ENCODE measurements at regions not wholly inside any gene's neighbourhood (a gene's known extent, or its start where the extent isn't known, plus 50 kb on each side); places are given as distances from the start of the nearest gene placed in this dataset.
A peak's percentile ranks its signal among the peaks of the same experiment; 100 is the strongest.

- Histone ChIP-seq H3K4me3 (ENCODE audit: insufficient read length, low read depth) (no peak overlapping the region), H3K9me3 (ENCODE audit: insufficient read depth, low read length) (no peaks in the 10 kb centered on the region), H3K36me3 (ENCODE audit: insufficient read depth, insufficient read length, low read length) (peaks cover 4% of the 10 kb centered on the region), H3K4me1 (ENCODE audit: insufficient read depth, insufficient read length) (peaks cover 29% of the 10 kb centered on the region), H3K27me3 (ENCODE audit: insufficient read depth, insufficient read length) (no peaks in the 10 kb centered on the region), H3K9ac (ENCODE audit: insufficient read length, low read depth) (no peak overlapping the region)
- no peak for DNase-seq (ENCODE audit: low read depth, low spot score)
- TF ChIP-seq SUZ12 (IDR thresholded peaks at IDR 0.05; ENCODE audit: extremely low read depth, insufficient read depth, insufficient read length) (no peak), ZNF274 (IDR thresholded peaks at IDR 0.05; ENCODE audit: low read depth, low read length) (no peak), YY1 (IDR thresholded peaks at IDR 0.05; ENCODE audit: insufficient read depth, insufficient read length) (no peak)
Measured at GRCh38 chr9:129344641-129345495, 166.8 kb upstream of the IER5L start.

- Histone ChIP-seq H3K9me3 (ENCODE audit: insufficient read depth, low read length) (no peaks in the 10 kb centered on the region), H3K4me3 (ENCODE audit: insufficient read length, low read depth) (no peak overlapping the region), H3K36me3 (ENCODE audit: insufficient read depth, insufficient read length, low read length) (peaks cover 4% of the 10 kb centered on the region), H3K4me1 (ENCODE audit: insufficient read depth, insufficient read length) (peaks cover 33% of the 10 kb centered on the region), H3K9ac (ENCODE audit: insufficient read length, low read depth) (peak overlapping the region; percentile 42), H3K27me3 (ENCODE audit: insufficient read depth, insufficient read length) (no peaks in the 10 kb centered on the region)
- no peak for TF ChIP-seq YY1 (IDR thresholded peaks at IDR 0.05; ENCODE audit: insufficient read depth, insufficient read length)
- no peak for TF ChIP-seq SUZ12 (IDR thresholded peaks at IDR 0.05; ENCODE audit: extremely low read depth, insufficient read depth, insufficient read length)
- no peak for TF ChIP-seq ZNF274 (IDR thresholded peaks at IDR 0.05; ENCODE audit: low read depth, low read length)
- DNase-seq (ENCODE audit: low read depth, low spot score): no peak
Measured at GRCh38 chr9:129343424-129344375, 165.6 kb upstream of the IER5L start.

- peaks cover 32% of the 10 kb centered on the region for H3K4me1 ChIP-seq (ENCODE audit: insufficient read depth, insufficient read length)
- TF ChIP-seq YY1 (IDR thresholded peaks at IDR 0.05; ENCODE audit: insufficient read depth, insufficient read length) (no peak), ZNF274 (IDR thresholded peaks at IDR 0.05; ENCODE audit: low read depth, low read length) (no peak), SUZ12 (IDR thresholded peaks at IDR 0.05; ENCODE audit: extremely low read depth, insufficient read depth, insufficient read length) (no peak)
- H3K36me3 ChIP-seq (ENCODE audit: insufficient read depth, insufficient read length, low read length): peaks cover 4% of the 10 kb centered on the region
- no peak overlapping the region for H3K9ac ChIP-seq (ENCODE audit: insufficient read length, low read depth)
- no peaks in the 10 kb centered on the region for H3K27me3 ChIP-seq (ENCODE audit: insufficient read depth, insufficient read length)
- H3K4me3 ChIP-seq (ENCODE audit: insufficient read length, low read depth): no peak overlapping the region
- DNase-seq (ENCODE audit: low read depth, low spot score): no peak
- H3K9me3 ChIP-seq (ENCODE audit: insufficient read depth, low read length): no peaks in the 10 kb centered on the region
Measured at GRCh38 chr9:129342591-129343423, 164.7 kb upstream of the IER5L start.

- no peaks in the 10 kb centered on the region for H3K27me3 ChIP-seq (ENCODE audit: insufficient read depth, insufficient read length)
- no peak for DNase-seq (ENCODE audit: low read depth, low spot score)
- TF ChIP-seq SUZ12 (IDR thresholded peaks at IDR 0.05; ENCODE audit: extremely low read depth, insufficient read depth, insufficient read length) (no peak), ZNF274 (IDR thresholded peaks at IDR 0.05; ENCODE audit: low read depth, low read length) (no peak), YY1 (IDR thresholded peaks at IDR 0.05; ENCODE audit: insufficient read depth, insufficient read length) (no peak)
- H3K9ac ChIP-seq (ENCODE audit: insufficient read length, low read depth): no peak overlapping the region
- no peaks in the 10 kb centered on the region for H3K36me3 ChIP-seq (ENCODE audit: insufficient read depth, insufficient read length, low read length)
- no peak overlapping the region for H3K4me3 ChIP-seq (ENCODE audit: insufficient read length, low read depth)
- no peaks in the 10 kb centered on the region for H3K9me3 ChIP-seq (ENCODE audit: insufficient read depth, low read length)
- H3K4me1 ChIP-seq (ENCODE audit: insufficient read depth, insufficient read length): peaks cover 32% of the 10 kb centered on the region
Measured at GRCh38 chr9:129341987-129342348, 163.9 kb upstream of the IER5L start.

- H3K4me3 ChIP-seq (ENCODE audit: insufficient read length, low read depth): no peak overlapping the region
- no peaks in the 10 kb centered on the region for H3K27me3 ChIP-seq (ENCODE audit: insufficient read depth, insufficient read length)
- DNase-seq (ENCODE audit: low read depth, low spot score): no peak
- TF ChIP-seq ZNF274 (IDR thresholded peaks at IDR 0.05; ENCODE audit: low read depth, low read length) (no peak), YY1 (IDR thresholded peaks at IDR 0.05; ENCODE audit: insufficient read depth, insufficient read length) (no peak), SUZ12 (IDR thresholded peaks at IDR 0.05; ENCODE audit: extremely low read depth, insufficient read depth, insufficient read length) (no peak)
- H3K36me3 ChIP-seq (ENCODE audit: insufficient read depth, insufficient read length, low read length): no peaks in the 10 kb centered on the region
- peaks cover 33% of the 10 kb centered on the region for H3K4me1 ChIP-seq (ENCODE audit: insufficient read depth, insufficient read length)
- no peaks in the 10 kb centered on the region for H3K9me3 ChIP-seq (ENCODE audit: insufficient read depth, low read length)
- H3K9ac ChIP-seq (ENCODE audit: insufficient read length, low read depth): no peak overlapping the region
Measured at GRCh38 chr9:129341171-129341986, 163.3 kb upstream of the IER5L start.
